Activated B cell treated with CpG ODN at 0.5 μM for 24 hours (primary cell): ENCODE measurements at regions not wholly inside any gene's neighbourhood (a gene's known extent, or its start where the extent isn't known, plus 50 kb on each side); places are given as distances from the start of the nearest gene placed in this dataset.
"Not testable (repeated sequence)": the region's sequence is repeated elsewhere in the genome, so short reads cannot be mapped to it uniquely, and the experiment has no call there.

Experiments
- ATAC-seq: fragments of 200-7000 bp; cut with Tn5 transposase; one replicate; pipeline ENCODE4 v1.10.0; 2021; ENCODE audit warnings: low read depth, mild to moderate bottlenecking, moderate library complexity
- CTCF ChIA-PET: fragments of 350-600 bp; sonication (Branson Sonifier 250); formaldehyde crosslinking; loops from one replicate; lab custom pipeline; 2021; ENCODE audit warnings: antibody characterized with exemption; lab: Charles Lee
- POLR2A ChIA-PET: fragments of 350-600 bp; sonication (Branson Sonifier 250); formaldehyde crosslinking; loops from one replicate; lab custom pipeline; 2021; ENCODE audit warnings: antibody characterized with exemption; lab: Charles Lee
- DNase-seq: peaks from one replicate; pipeline ENCODE4 v3.0.0; 2022
- H3K27ac Mint-ChIP-seq: one replicate; pipeline ENCODE4 v1.8.0; 2020; ENCODE audit warnings: mixed read lengths
- H3K27me3 Mint-ChIP-seq: one replicate; pipeline ENCODE4 v1.8.0; 2021; ENCODE audit warnings: mixed read lengths
- H3K36me3 Mint-ChIP-seq: one replicate; pipeline ENCODE4 v1.8.0; 2021; ENCODE audit warnings: low read depth, mixed read lengths
- H3K4me1 Mint-ChIP-seq: one replicate; pipeline ENCODE4 v1.8.0; 2021; ENCODE audit warnings: mixed read lengths
- H3K4me3 Mint-ChIP-seq: one replicate; pipeline ENCODE4 v1.8.0; 2020; ENCODE audit warnings: mild to moderate bottlenecking, mixed read lengths
- H3K9me3 Mint-ChIP-seq: one replicate; pipeline ENCODE4 v1.8.0; 2020; ENCODE audit warnings: mixed read lengths
- CTCF ChIP-seq: fragments of 200-600 bp; IDR thresholded peaks from one replicate; pipeline ENCODE4 v1.8.0; 2022; ENCODE audit warnings: antibody characterized with exemption, mild to moderate bottlenecking
- intact Hi-C: fragments of 100-400 bp; cut with micrococcal nuclease; formaldehyde crosslinking; loops from one replicate; pipeline ENCODE4 v1.15.1; 2024

GRCh38 chr17:64791691-64792090 is 127.6 kb downstream of the LRRC37A3 start:
- DNase-seq, H3K27me3 Mint-ChIP-seq, POLR2A ChIA-PET, H3K27ac Mint-ChIP-seq, ATAC-seq, CTCF ChIA-PET, H3K4me3 Mint-ChIP-seq, H3K9me3 Mint-ChIP-seq, intact Hi-C loops, H3K4me1 Mint-ChIP-seq: not testable (repeated sequence)
- peaks cover 25% of the 10 kb centered on the region for H3K36me3 Mint-ChIP-seq

GRCh38 chr17:64791226-64791625 is 128.1 kb downstream of the LRRC37A3 start:
- H3K27ac Mint-ChIP-seq, H3K4me3 Mint-ChIP-seq, intact Hi-C loops, H3K9me3 Mint-ChIP-seq, ATAC-seq, CTCF ChIA-PET, DNase-seq, POLR2A ChIA-PET, H3K4me1 Mint-ChIP-seq, H3K27me3 Mint-ChIP-seq: not testable (repeated sequence)
- peaks cover 28% of the 10 kb centered on the region for H3K36me3 Mint-ChIP-seq

- CTCF ChIA-PET, H3K9me3 Mint-ChIP-seq, DNase-seq, POLR2A ChIA-PET, H3K4me3 Mint-ChIP-seq, intact Hi-C loops, H3K27me3 Mint-ChIP-seq, ATAC-seq, H3K4me1 Mint-ChIP-seq, H3K27ac Mint-ChIP-seq: not testable (repeated sequence)
- peaks cover 30% of the 10 kb centered on the region for H3K36me3 Mint-ChIP-seq
Measured at GRCh38 chr17:64790690-64791089, 128.6 kb upstream of the SMURF2 start.

DNA sequence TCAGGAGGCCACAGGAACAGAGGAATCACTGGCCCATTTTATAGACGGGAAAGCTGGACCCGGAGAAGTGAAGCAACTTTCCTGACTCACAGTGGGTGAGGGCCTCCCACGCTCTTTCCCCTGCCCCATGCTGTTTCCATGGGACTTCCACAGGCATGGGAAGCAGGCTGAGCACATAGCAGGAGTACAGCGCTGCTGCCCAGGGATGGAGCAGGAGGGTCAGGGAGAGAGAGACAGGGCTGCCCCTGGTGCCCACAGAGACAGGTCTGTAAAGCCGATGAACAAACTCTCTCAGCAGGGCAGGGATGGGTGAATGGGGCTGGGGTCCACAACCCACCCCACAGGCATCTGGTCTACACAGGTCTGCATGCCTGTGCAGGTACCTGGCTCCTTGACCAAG is 128.1 kb upstream of the SMURF2 start:
- H3K9me3 Mint-ChIP-seq, CTCF ChIA-PET, H3K27me3 Mint-ChIP-seq, H3K27ac Mint-ChIP-seq, ATAC-seq, H3K4me1 Mint-ChIP-seq, H3K4me3 Mint-ChIP-seq, DNase-seq, POLR2A ChIA-PET, intact Hi-C loops: not testable (repeated sequence)
- H3K36me3 Mint-ChIP-seq = peaks cover 32% of the 10 kb centered on the region

DNA sequence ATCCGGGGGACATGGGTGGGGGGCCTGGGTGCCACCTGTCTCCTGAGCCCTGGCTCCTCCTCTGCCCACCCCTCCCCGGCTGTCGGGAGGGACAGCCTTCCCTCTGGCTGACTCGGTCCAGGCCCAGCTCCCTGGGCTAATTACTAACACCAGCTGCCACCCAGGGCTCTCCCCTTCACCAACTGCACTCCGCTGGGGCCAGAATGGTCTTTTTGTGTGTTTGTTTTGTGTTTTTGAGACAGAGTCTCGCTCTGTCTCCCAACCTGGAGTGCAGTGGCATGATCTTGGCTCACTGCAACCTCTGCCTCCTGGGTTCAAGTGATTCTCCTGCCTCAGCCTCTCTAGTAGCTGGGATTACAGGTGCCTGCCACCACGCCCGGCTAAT is 126.9 kb upstream of the SMURF2 start:
- H3K4me3 Mint-ChIP-seq, H3K27ac Mint-ChIP-seq, DNase-seq, ATAC-seq, H3K27me3 Mint-ChIP-seq, CTCF ChIA-PET, H3K9me3 Mint-ChIP-seq, intact Hi-C loops, H3K4me1 Mint-ChIP-seq, POLR2A ChIA-PET: not testable (repeated sequence)
- peaks cover 36% of the 10 kb centered on the region for H3K36me3 Mint-ChIP-seq

DNA sequence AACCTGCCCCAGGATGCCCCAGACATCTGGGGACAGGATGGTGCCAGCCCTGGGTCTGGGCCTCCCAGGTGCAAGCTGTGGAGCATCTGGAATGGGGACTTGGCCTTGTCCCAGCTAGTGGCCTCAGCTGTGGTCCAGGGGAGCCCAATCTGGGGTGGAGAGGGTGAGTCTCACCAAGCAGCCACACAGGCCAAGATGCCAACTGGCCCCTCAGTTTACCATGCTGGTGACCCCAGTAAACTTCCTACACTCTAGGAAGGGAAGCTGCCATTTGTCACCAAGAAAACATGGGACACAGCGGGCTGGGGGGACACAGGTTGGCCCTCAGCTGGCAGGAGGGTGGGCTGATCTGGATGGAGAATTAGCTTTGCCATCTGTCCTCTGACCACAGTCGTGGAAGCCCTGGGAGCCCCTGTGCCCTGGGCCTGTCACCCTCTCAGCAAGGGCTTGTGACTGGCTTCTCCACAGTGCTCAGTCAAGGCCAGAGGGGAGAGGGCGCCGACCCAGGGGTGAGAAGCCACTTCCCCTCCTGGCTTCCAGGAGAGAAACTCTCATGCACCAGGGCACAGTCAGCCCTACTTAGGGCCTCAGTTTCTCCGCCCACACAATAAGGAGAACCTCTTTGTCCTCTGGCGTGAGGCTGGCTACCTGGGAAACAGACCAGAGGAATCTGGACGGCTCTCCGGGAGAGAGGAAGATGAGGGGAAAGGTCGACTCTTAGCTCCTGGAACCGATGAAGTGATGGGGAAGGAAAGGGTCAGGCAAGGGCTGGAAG is 126.4 kb upstream of the SMURF2 start:
- ATAC-seq (no peak), DNase-seq (no peak)
- intact Hi-C loops = no loop called here
- Mint-ChIP-seq H3K9me3 (no peaks in the 10 kb centered on the region), H3K27ac (no peak overlapping the region), H3K36me3 (peaks cover 37% of the 10 kb centered on the region), H3K4me1 (peaks cover 6% of the 10 kb centered on the region), H3K27me3 (no peaks in the 10 kb centered on the region), H3K4me3 (no peak overlapping the region)
- POLR2A ChIA-PET = no interaction called here
- CTCF ChIA-PET = no interaction called here
- no peak for TF ChIP-seq CTCF

- no peaks in the 10 kb centered on the region for H3K9me3 Mint-ChIP-seq
- intact Hi-C loops = no loop called here
- H3K36me3 Mint-ChIP-seq = peaks cover 37% of the 10 kb centered on the region
- ATAC-seq (no peak), DNase-seq (no peak)
- no peak for TF ChIP-seq CTCF
- ChIA-PET CTCF (interaction anchor here (0.9 kb wide), 1 partner anchor 10 kb away, joined by 4 read pairs; no protein-coding TSS in a partner anchor), POLR2A (no interaction called here)
- H3K4me3 Mint-ChIP-seq = no peak overlapping the region
- no peak overlapping the region for H3K27ac Mint-ChIP-seq
- no peaks in the 10 kb centered on the region for H3K27me3 Mint-ChIP-seq
- H3K4me1 Mint-ChIP-seq = peaks cover 6% of the 10 kb centered on the region
Measured at GRCh38 chr17:64787921-64788271, 125.8 kb upstream of the SMURF2 start.
